WTC11 (cell line): ENCODE measurements at regions not wholly inside any gene's neighbourhood (a gene's known extent, or its start where the extent isn't known, plus 50 kb on each side); places are given as distances from the start of the nearest gene placed in this dataset.

Source experiments
- ATF2 ChIP-seq: sonication (generic); formaldehyde crosslinking; IDR thresholded peaks from 2 replicates; pipeline ENCODE4 v1.8.1; 2022; ENCODE audit warnings: low read depth, missing genetic modification reagents, borderline replicate concordance
- CDX4 ChIP-seq: fragments of 250-450 bp; sonication (Bioruptor Pico); IDR thresholded peaks from 2 replicates; pipeline ENCODE4 v1.9.0; 2021; ENCODE audit warnings: moderate library complexity, mild to moderate bottlenecking, inconsistent platforms, borderline replicate concordance
- GRHL2 ChIP-seq: fragments of 250-450 bp; sonication (Bioruptor Pico); IDR thresholded peaks from 2 replicates; pipeline ENCODE4 v1.8.0; 2022; ENCODE audit warnings: mild to moderate bottlenecking, moderate library complexity; ENCODE audit not compliant: insufficient replicate concordance, severe bottlenecking
- MYBL2 ChIP-seq: sonication (generic); formaldehyde crosslinking; IDR thresholded peaks from 2 replicates; pipeline ENCODE4 v1.8.1; 2023; ENCODE audit warnings: mild to moderate bottlenecking, moderate library complexity, missing genetic modification reagents
- RELA ChIP-seq: sonication (generic); formaldehyde crosslinking; IDR thresholded peaks from 2 replicates; pipeline ENCODE4 v1.8.1; 2022; ENCODE audit warnings: missing genetic modification reagents, mild to moderate bottlenecking, borderline replicate concordance
- ZNF317 ChIP-seq: sonication (generic); formaldehyde crosslinking; IDR thresholded peaks from 2 replicates; pipeline ENCODE4 v1.8.1; 2023; ENCODE audit warnings: low read depth, mild to moderate bottlenecking, moderate library complexity, missing genetic modification reagents, borderline replicate concordance
- ZNF396 ChIP-seq: fragments of 250-450 bp; sonication (Bioruptor Pico); IDR thresholded peaks from 2 replicates; pipeline ENCODE4 v1.8.0; 2021; ENCODE audit warnings: mild to moderate bottlenecking, moderate library complexity, borderline replicate concordance

- TF ChIP-seq ATF2 (CRISPR knock-in tag) (no peak), CDX4 (CRISPR knock-in tag) (no peak), RELA (CRISPR knock-in tag) (no peak), GRHL2 (no peak), ZNF317 (no peak), MYBL2 (CRISPR knock-in tag) (no peak), ZNF396 (CRISPR knock-in tag) (no peak)
Observed at GRCh38 chr22:19664406-19664805, 49.9 kb upstream of the SEPTIN5 start (continued).
